Epidermal melanocyte (primary cell): ENCODE measurements at regions not wholly inside any gene's neighbourhood (a gene's known extent, or its start where the extent isn't known, plus 50 kb on each side); places are given as distances from the start of the nearest gene placed in this dataset.

ENCODE experiments used
- DNase-seq: peaks from one replicate; pipeline ENCODE4 v3.0.0; 2011; ENCODE audit warnings: low spot score; ENCODE audit not compliant: insufficient read length

DNA sequence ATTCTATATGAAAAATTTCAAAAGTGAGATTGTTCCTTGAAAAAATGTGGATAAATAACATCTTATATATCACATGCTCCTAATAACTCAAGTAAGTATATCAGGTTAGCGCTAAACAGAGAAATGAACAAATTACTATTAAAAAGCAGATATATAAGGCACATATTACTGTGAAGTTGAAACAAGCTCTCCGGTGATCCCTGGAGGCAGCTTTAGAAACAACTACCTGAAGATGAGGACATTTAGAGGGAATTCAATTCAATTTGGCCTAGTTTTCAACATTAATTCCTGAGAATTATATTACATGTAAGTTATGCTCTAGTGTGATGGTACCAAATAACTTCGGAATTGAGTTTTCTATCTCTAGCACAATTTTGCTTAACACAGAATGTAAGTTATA is 1373.6 kb upstream of the SPRY2 start:
- DNase-seq: no peak

DNA sequence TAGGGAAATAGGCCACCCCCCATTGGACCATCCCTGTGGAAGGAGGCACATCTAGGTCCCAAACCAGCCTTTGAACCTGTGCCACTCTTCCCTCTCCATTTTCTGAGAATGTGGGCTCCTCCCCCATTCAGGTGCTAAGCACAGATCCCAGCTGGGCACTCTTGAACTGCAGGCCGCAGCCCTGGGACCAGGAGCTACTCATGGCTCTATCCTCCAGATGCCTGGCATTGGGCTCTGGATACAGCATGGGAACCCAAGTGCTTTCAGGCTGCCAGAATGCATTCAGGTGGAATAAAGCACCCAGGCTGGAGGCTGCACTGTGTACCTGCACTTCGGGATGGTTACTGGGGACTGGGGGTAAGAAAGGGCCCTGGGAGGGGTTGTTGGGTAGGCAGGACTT is 1372.3 kb upstream of the SPRY2 start:
- DNase-seq: no peak

DNA sequence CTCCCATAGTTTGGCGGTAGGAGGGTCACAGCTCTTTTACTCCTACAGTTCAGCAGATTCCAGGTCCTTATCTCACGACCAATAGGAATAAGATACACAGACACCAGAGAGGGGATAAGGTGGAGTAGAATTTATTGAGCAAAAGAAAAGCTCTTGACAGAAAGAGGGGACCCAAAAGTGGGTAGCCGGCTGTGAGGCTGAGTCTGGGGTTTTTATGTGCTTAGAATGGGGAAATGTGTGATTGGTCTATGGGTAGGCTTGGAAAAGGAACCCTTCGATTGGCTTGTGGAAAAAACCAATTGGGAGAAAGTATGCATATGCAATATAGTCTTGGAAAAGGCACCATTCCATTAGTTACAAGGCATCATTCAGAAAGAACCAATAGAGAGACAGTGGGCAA is 1356.9 kb upstream of the SPRY2 start:
- no peak for DNase-seq

DNA sequence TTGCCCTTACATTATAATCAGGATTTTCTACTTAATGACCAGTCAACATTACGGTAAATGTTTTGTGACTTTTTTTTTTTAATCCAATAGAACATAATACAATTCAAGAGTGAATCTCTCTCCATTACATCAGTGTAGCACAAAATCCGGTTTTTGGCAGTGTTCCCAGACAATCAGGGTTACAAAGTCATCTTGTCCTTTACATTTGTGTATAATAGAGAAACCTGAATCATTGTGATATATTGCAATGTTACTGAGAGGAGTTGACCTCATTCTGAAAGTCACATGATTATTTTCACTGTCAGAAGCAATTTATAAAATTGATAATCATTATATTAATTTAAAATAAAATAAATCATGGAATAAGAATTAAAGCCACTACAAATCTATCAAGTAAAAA is 1346.0 kb upstream of the SPRY2 start:
- DNase-seq: no peak

DNA sequence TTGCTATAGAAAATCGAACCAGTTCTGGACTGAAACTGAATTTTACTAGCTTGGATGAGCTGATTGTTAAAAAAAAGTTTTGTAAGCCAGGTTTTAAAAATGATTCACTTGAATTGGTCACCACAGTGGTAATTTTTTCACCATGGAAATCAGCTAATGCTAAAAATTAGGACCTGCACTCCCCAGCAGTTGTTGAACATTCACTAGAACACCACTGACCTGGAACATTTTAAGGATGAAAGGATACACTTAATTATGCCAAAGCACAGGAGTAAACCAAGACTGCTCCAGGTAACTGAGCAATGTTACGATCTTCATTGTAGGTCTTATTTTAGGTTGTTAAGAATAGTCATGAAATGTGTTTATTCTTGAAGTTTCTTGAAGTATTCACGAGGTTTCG is 1342.6 kb upstream of the SPRY2 start:
- no peak for DNase-seq

DNA sequence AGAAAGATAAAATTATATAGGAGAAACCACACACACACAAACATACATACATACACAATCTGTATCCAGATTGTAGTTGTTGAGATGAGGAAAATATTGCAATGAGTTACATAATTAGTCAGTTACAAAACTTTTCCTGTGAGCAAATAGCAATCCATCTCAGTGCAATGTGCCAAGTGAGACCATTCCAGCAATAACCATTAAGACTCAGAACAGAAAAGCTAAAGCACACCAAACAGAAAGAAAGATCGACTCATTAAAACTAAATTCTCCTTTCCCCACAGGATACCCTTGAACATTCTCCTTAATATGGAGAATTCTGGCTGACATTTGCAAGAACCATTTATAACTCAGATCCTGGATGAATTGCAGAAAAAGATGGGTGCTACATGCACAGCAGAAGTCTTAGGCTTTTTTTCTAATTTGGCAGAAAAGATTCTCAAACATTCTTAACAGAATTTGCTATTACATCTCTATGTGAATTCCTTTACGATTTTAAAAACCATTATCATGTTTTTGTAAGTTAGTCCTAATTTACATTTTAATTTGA is 1341.2 kb upstream of the SPRY2 start:
- DNase-seq: no peak

DNA sequence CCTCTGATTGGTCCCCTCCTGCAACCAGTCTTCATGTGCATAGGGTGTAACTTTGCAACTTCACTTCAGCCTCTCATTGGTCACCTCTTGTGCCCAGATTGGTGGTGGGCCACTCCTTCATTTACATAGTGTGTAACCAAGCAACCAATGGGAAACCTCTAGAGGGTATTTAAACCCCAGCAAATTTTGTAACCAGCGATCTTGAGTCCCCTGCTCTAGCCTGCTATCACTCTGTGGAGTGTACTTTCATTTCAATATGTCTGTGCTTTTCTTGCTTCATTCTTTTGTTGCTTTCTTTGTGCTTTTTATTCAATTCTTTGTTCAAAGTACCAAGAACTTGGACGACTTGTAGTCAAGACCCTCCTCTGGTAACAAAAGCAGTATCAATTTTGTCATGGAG is 1336.9 kb upstream of the SPRY2 start:
- DNase-seq: no peak

DNA sequence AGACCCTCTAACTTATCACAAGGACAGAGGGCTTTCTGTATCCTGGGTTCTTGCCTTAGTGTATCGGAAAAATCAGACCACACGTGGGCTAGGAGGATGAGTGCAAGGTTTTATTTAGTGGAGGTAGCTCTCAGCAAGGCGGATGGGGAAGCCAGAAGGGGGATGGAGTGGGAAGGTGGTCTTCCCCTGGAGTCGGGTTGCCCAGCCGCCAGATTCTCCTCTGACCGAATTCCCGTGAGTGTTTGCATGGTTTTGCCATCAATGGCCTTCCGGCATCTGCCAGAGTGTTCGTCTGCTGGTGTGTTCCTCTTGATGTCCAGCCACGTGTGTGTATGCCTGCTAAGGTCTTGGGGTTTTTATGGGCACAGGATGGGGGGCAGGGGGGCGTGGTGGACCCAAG is 1335.1 kb upstream of the SPRY2 start:
- no peak for DNase-seq

DNA sequence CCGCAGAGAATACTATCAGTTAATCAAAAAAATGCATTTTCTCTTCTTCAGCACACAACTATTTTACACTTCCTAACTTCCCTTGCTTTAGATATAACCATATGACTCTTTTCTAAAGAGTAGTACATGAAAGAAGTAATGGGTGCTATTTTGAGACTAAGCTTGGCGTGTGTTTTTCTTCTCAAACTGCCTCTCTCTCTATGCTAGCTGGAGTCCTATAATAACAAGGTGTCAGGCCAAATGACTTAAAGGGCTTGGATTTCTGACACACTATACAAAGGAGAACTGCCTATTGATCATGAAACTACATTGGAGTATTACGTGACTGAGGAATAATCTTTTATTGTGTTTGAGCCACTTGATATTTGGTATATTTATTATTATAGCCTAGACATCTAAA is 1330.1 kb upstream of the SPRY2 start:
- DNase-seq: no peak

DNA sequence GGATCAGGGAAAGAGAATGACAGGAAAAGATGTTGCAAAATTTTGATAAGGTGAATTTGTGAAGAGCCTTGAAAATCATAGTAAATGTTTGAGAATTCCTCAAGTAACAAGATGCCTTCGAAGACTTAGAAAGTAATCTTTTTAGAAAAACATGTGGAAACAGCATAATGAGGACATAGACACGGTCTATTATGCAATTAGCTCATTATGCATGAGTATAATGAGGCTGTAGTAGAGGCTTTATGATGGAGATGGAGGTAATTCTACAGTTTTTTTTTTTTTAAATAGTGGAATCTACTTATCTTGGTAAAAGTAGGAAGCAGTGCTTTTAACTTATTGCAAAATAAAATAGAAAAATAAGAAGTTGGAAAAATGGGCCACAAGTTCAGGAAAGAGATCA is 1329.1 kb upstream of the SPRY2 start:
- no peak for DNase-seq

DNA sequence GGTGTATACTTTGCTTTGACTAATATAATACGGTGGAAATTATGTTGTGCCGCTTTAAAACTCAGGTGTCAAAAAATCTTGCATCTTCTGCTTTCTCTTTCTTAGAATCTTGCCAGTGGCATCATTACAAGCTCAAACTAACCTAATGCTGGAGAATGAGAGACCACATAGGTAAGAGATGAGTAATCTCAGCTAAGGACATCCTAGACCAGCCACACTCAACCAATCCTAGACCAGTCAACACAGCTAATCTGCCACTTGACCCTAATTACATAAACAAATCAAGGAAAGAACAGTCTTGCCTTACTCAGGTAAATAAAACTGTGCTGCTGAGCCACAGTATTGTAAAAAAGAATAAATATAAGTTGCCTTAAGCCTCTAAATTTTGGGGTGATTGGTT is 1323.9 kb upstream of the SPRY2 start:
- DNase-seq: no peak

DNA sequence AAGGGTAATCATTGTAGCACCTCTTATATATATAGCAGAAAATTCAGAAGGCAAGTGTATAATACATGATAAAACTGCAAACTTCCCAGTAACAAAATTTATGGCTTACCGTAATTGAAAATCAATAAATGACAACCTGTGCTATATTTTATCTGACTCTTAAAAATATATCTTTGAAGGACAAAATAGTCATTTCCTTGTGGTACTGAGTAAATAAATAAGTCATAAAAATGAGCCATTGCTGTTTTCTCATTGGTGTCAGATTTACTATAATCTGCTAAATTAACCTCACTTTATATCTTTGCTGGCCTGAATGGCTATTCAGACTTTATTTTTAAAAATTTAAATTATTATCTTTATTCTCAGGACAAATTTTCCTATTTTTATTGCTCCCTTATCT is 1319.1 kb upstream of the SPRY2 start:
- DNase-seq: no peak

DNA sequence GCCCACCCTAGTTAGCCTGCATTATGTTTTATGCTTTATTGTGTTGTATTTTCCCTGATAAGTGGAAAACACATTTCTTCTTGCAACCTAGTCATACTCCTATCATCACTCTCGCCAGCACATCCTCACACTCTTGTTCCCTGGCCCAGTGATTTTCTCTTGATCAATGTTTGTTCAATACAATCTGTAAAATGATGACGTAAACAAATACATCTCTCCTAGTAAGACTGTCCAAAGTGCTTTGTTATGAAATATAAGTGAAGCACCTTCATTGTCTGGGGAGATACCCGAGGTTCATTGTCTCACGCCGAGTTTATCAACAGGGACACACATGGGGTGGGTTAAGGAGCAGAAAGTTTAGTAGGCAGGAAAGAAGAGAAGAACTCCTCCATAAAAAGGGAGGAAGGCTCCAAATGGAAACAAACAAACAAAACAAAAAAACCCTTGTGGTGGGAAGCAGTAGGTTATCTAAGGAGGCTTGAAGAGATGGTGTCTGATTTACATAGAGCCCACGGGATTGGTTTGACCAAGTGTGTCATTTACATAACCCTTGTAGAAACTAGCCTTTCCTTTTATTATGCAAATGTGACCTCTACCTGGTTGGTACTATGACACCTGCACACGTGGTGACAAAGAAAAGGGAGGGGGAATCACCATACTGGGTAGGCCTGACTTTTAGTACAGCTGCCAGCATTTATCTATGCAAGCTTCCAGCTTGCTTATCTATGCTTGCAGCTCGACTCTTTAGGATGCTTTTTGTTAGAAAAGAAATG is 1317.9 kb upstream of the SPRY2 start:
- no peak for DNase-seq

DNA sequence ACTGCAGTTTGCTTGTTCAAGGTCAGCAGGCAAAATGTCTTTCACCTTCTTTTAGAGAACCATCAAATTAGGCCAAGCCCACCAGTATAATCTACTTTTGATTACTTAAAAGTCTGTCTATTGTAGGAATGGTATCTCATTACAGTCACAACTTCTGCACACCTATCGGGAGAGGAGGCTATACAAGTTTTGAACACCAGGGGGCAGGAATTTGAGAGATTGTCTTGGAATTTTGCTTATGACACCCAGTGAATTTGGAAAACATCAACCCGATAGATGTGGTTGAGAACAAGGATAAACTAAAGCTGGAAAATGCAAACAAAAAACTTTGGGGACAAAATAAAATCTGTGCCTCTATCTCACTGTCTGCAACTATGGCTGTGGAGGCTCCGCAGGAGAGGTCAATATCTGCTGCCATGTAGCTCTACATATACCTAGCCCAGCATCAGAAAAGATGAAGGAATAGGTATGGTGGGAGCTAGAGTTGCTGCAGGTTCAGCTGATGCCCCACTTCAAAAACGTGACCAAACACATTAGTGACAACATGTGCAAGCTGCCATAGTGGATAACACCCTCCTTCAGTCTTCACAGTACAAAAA is 1299.2 kb upstream of the SPRY2 start:
- DNase-seq: no peak

DNA sequence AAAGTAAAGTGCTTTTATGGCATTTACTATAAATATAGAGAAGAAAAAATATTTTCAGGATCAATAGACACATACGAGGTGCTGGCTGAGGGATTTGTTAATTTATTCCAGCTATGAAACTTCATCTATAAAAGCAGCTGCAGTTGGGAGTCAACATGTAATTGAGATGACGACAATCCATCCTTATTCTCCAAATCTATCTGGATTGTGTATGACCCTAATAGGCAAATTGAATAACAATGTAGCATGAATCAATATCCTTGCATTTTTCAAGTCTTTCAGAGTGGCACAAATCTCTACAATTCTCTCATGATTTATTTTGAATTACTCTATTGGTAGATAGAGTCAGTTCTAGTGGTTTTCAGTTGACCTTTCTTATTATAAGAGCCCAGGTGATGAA is 1296.5 kb upstream of the SPRY2 start:
- no peak for DNase-seq

DNA sequence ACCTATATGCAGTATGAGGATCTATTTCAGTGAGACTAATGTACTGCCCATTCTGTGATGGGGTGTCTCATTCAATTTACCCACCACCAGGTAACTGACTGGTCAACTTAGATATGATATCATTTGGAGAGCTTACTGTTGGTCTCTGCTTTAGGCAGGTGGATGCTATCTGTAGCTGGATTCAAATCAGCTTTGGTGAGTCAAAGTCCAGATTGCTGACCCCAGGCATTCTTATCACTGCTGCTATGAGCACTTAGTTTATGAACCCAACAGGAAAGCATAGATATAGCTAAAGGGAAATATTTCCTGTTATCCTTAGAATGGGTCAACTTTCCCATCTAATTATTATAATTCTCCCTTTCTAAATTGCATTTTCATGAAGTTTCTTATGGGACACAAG is 1295.2 kb upstream of the SPRY2 start:
- no peak for DNase-seq

DNA sequence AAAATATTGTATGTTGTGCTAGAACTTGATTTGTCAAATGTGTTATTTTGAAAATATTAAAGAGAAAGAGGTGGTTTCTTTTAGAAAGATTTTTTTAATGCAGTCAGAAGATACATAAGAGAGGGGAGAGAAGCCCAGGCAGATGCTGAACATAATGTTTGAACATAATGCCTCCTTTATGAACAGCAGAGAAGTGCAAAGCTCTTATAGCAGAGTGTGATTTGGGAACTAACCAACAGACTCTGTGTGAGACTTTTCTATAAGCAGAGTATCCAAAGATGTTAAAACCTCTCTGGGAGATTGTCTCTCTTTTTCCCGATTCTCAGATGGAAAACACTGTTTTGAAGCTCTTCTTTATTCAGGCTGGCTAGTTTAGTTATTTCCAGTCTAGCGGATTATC is 1274.1 kb upstream of the SPRY2 start:
- DNase-seq: no peak

DNA sequence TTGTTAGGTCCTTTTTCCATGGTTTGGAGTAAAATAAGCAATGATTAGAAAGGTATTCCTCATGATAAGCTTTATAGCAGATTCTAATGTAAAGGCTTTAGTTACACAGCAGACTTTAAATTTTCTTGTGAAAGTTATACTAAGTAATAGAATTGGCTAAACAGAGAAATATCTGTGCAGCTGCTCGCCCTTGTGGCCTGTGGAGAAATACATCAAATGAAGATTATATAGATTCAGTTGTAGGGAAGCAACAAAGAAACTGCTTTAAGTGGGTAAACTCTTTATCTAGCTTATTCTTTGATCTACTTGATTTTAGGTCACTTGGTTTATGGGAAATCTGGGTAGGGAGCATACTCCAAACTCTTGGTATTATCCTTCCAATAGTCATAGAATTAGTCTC is 1269.7 kb upstream of the SPRY2 start:
- DNase-seq: no peak

DNA sequence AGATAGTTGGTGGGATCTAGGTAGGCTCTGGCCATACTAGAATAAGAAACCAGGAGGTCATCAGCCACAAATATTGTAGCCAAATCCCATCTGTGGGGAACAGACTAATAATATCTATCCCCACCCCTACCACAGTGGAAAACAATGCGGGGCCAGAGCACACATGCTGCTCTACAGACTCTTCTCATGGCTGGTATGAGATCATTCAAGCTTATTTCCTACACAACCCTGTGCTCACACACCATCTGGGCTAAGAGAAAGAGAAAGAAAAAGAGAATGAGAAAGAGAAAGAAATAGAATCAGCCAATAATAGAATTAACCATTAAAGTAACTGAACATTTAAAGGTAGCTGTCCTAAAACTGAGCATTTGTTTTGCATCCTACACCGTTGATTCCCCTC is 1268.4 kb upstream of the SPRY2 start:
- no peak for DNase-seq

DNA sequence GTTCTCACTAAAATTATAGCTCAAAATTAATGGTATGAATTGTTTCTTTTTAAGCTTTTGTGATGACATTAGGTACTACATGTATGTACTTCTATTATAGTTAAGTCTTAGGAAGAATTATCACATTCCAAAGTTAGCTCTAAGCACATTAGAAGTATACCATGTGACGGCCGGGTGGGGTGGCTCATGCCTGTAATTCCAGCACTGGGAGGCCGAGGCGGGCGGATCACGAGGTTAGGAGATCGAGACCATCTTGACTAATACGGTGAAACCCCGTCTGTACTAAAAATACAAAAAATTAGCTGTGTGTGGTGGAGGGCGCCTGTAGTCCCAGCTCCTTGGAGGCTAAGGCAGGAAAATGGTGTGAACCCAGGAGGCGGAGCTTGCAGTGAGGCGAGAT is 1265.1 kb upstream of the SPRY2 start:
- no peak for DNase-seq

DNA sequence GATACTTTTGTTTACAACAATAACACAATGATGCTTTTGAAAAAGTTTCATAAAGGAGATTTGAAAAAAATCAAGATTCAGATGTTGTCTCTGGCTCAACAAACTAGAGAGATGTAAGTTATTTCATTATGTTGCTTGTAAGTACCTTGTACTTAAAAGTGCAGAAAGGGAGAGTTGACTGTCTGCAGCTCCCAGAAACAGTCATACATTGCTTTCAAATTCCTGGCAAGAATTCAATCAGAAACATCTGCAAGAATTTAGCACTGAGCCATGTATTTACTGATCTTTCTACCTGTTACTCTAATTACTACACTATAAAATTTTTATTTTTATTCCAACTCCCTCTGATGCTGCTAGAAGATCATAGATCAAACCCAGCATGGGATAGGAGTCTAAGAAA is 1261.3 kb upstream of the SPRY2 start:
- DNase-seq: no peak

DNA sequence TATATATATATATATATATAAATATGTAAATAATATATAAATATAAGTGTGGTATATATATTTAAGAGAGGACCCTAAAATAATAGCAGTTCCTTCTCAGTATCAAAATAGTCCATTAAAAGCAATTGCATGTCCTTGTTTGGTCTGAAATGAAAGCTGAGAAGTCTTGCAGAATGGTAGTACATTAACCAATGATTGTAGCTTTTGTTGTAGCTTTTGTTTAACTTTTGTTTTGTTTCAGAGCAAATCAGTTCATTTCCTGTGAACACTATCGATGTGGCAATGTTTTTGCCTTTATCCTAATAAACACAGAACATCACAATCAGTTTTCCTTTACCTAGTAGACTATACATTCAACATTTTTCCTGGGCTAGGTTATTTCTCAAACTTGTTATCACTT is 1256.2 kb upstream of the SPRY2 start:
- no peak for DNase-seq

DNA sequence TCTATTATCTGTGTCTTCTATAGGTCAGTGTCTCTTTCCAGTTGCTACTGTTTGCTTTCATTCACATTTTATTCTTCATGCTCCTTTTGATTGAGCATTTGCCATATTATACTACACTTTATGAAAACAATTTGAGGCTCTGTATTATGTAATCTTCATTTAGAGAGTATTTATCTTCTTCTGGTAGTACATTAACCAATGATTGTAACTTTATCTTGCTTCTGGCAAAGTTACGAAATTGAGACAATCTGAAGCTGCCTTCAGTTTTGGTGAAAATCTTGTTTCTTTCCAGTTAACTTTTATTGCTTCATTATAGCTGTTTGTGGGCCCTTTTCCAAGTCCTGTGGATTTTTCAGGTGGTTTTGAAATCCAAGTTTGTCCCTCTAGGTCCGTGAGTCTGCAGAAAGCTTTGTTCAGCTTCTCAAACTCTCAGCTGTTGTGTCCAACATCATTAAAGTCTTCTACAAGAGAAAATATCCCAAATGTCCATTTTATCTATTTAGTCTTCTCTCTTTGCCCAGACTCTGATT is 1255.4 kb upstream of the SPRY2 start:
- no peak for DNase-seq
